ENCODE measurements at regions not wholly inside any gene's neighbourhood (a gene's known extent, or its start where the extent isn't known, plus 50 kb on each side); places are given as distances from the start of the nearest gene placed in this dataset.
"Not testable (repeated sequence)": the region's sequence is repeated elsewhere in the genome, so short reads cannot be mapped to it uniquely, and the experiment has no call there.

DNA sequence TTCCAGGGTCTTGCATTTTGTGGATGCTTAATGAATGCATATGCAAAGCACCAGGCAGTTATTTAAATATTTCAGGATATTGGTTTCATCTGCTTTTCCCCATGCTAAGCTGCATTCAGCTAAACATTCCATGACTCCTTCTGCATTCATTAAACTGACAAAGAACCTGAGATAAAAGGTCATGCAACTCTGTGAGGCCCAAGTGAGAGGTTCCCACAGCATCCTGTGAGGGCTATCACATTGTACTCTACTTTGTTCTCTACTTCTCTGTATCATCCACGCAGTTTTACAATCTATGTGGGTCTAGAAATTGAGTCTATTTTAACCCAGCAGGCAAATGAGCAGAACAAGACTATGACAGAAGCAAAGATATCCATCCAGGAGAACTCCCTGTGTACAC is 86.4 kb upstream of the PRSS16 start:
- no peak for DNase-seq (ENCODE audit: low spot score)

DNA sequence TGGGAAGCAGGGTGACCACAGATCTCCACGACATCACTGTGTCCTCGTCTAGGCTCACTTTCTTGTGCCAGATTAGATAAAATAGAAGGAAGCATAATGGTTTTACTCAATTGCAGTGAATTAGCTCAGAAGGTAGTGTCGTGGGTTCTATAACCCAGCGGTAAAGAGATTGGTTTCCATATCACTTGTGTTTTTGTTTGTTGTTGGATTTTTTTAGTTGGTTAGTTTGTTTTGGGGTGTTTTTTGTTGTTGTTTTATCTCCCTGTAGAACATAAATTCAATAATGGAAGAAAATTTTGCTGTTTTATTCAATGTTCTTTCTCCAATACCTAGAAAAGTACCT is 85.9 kb upstream of the PRSS16 start:
- DNase-seq (ENCODE audit: low spot score): no peak

DNA sequence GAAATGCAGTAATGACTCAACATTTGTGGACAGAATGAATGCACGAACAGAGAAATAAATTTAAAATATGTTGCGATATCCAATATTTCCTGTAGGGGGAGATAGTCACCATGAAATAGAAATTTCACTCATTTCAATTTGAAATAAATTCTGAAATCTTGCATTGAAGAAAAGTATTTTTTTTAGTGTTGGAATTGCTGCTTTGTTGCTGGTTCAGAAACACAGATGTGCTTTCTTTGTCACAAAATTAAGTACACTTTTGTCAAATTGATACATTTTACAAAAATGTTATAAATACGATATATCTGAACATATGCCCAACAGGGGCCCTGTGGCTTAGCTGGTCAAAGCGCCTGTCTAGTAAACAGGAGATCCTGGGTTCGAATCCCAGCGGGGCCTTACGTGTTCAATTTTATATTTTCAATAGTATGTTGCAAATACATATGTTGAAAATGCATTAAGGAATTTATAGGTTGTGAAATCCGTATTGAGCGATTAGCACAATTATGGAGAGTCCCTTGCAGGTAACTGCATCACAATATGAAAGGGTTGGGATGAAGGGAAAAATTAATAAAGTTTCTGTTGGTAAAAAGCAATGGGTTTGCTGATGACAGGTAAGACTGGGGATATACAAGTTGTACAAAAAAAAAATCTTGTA is 85.4 kb upstream of the PRSS16 start:
- DNase-seq (ENCODE audit: low spot score): peak; percentile 52

DNA sequence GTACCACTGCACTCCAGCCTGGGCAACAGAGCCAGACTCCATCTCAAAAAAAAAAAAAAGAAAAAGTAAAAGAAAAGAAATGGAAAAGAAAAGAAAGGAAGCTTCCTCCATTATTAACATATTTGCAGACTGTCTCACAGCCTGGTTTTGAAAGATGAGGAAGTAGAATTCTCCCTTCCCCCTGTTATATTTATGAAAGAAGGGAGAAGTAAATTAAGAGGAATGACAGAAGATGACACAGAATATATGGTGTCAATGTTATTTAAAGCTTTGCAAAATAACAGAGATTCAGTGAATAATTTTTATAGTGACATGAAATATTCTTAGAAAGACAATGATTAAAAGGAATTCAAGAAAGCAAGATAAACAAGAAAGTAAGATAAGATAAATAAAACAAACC is 83.7 kb upstream of the PRSS16 start:
- DNase-seq (ENCODE audit: low spot score): no peak

DNA sequence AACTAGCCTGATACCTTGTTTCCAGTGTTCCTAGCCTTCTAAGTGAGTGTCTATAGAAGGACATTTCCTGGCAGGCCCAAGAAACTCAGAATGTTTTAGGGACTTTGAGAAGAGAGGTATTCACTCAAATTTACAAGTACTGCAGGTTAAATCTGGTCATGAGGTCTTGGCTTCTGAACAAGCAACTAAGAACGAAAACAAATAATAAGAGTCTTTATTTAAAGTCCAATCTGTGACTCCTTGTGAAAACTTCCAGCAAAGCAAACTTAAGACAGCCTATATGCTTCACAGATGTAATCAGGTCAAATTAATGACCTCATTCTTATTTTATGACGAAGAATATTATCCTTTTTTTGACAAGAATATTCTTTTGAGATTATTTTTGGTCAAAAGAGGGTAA is 79.4 kb upstream of the PRSS16 start:
- DNase-seq (ENCODE audit: low spot score): no peak

DNA sequence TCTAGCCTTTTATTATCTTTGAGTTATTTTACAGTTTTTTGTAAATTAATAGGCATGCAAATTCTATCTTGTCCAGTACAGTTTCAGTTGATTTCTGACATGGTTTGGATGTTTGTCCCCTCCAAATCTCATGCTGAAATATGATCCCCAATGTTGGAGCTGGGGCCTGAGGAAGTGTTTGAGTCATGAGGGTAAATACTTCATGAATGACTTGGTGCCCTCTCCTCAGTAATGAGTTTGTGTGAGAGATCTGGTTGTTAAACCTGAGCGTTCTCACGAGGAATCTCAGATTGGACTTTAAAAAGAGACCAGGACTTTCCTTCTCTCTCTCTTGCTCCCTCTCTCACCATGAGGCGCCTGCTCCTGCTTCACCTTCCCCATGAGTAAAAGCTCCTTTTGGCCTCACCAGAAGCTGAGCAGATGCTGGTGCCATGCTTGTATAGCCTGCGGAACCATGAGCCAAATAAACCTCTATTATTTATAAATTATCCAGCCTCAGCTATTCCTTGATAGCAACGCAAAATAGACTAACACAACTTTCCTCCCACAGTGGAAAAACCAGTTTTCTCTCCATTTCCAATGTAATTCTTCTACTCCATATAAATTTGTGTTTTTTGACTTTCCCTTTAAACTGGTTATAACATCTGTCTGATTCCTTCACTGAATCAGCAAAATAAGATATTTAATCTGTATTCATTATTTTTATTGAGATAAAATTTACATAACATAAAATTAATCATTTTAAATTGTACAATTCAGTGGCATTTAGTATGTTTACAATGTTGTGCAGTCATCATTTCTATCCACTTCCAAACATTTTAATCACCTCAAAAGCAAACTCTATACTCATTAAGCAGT is 78.7 kb upstream of the PRSS16 start:
- no peak for DNase-seq (ENCODE audit: low spot score)

DNA sequence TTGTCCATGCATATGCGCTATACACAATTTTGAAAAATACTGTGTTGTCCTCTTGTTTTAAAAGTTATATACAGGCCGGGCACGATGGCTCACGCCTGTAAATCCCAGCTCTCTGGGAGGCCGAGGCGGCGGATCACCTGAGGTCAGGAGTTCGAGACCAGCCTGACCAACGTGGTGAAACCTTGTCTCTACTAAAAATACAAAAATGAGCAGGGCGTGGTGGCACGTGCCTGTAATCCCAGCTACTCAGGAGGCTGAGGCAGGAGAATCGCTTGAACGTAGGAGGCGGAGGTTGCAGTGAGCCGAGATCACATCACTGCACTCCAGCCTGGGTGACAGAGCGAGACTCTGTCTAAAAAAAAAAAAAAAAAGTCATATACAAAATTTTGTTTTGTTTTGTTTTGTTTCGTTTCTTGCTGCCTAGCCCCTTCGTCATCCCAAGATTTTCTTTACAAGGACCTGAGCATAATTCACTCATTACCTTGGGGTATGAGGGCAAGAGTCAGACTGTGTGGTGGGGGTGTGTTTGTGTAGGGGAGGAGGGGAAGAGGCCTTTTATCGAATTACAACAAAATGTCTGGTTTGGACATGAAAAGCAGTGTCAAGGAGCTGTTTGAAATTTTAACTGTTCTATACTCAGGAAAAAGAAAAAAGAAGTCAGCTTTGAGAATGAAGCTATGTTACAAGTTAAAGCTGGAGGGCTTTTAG is 74.8 kb upstream of the PRSS16 start:
- DNase-seq (ENCODE audit: low spot score): not testable (repeated sequence)

DNA sequence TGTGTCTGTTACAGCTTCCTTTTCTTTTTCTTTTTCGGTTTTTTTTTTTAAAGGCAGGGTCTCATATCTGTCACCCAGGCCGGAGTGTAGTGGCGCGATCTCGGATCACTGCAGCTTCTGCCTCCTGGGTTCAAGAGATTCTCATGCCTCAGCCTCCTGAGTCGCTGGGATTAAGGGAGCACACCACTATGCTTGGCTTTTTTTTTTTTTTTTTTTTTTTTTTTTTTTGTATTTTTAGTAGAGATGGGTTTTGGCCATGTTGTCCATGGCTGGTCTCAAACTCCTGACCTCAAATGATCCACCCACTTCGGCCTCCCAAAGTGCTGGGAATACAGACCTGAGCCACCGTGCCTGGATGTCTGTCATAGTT is 74.3 kb upstream of the PRSS16 start:
- DNase-seq (ENCODE audit: low spot score): not testable (repeated sequence)

DNA sequence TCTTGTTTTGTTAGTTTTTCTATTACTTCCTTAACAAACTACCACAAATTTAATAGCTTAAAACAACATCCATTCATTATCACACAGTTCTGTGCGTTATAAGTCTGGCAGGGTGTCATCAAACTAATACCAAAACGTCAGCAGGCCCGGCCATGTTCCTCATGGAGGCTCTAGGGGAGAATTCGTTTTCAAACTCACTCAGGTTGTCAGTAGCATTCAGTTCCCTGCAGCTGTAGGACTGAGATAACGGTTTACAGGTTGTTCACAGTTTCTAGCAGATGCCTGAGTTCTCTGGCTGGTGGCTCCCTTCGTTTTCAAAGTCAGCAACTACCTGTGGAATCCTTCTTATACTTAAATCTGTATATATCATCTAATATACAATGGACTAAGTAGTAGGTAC is 72.5 kb upstream of the PRSS16 start:
- no peak for DNase-seq (ENCODE audit: low spot score)

DNA sequence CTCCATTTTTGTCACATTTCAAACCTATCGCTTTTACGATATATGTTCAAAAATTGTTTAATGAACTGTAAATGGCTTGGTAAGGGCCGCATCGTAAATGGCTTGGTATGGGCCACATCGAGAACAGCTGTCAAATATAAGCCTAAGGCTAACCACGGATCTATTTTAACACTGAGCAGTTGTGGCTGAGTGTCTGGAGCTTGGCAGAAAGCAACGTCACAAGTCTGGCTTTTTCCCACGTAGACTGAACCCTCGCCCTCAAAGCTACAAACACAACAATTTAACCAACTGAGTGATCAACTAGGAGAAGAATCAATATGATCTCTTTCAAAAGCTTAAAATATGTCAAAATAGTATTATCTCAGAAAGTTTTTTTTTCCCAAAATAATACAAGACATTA is 71.4 kb upstream of the PRSS16 start:
- DNase-seq (ENCODE audit: low spot score): no peak

DNA sequence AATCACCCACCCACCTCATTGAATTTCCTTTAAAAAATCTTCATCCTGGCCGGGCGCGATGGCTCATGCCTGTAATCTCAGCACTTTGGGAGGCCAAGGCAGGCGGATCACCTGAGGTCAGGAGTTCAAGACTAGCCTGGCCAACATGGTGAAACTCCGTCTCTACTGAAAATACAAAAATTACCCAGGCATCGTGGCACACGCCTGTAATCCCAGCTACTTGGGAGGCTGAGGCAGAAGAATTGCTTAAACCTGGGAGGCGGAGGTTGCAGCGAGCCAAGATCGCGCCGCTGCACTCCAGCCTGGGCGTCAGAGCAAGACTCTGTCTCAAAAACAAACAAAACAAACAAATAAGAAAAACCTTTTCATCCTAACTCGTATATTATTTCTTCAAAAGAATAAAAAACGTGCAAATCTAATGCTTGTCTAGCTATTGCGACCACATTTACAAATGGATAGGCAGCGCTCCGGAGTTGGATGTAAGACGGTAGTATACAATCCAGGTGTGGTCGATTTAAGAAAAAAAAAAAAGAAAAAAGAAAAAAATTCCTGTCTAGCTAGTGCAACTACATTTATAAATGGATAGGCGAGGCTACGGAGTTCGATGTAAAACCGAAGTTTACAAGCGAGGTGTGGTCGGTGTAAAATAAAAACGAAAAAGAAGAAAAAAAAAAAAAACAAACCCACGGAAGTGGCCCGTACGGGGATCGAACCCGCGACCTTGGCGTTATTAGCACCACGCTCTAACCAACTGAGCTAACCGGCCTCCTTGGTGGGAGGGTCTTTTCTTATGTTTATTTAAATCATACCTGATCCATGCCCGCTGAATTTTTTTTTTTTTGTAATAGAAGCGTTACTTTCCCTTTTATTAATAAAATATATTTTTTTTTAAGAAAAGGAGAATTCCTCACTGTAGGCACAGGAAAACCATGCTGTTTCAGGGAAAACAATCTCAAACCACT is 70.7 kb upstream of the PRSS16 start:
- DNase-seq (ENCODE audit: low spot score): peak; percentile 48

DNA sequence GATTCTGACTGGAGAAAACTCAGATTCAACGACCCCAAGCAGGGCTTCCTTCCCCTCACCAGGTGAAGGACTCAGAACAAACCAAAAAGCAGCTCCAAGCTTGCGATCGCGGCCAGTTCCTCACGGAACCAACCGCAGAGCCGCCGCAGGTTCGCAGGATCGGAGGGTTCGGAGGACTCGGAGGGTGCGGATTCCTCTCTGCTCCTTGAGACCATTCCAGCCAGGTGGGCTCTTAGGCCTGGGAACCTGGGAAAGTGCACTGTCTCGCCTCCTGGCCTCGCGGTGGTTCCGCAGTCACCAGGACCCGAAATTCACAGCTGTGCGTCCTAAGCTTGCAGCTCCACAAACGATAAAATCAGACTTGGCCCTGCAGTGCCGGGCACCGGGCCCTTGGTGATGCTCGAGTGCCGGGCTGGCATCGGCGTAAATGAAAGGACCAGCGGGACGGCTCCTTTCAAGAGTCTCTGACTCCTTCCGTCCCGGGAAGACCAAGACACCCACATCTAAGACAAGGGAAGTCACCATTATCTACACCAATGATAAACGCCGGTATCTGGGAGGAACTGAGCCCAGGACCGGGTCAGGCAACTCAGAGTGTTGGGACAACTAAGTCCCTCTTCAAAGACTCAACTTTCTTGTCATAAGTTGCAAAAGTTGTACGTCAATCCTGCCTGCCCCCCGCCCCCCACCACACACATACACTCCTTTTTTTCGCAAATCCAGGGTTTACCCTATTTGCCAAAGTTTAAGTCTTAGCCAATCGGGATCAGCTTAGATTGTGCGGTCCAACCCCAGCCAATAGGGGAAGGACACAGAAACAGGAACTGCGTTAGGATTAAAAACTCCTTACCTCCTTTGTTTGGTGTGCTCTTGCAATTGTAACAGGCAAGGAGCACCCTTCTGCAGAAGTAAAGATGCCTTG is 69.8 kb upstream of the PRSS16 start:
- DNase-seq (ENCODE audit: low spot score): peak; percentile 73

DNA sequence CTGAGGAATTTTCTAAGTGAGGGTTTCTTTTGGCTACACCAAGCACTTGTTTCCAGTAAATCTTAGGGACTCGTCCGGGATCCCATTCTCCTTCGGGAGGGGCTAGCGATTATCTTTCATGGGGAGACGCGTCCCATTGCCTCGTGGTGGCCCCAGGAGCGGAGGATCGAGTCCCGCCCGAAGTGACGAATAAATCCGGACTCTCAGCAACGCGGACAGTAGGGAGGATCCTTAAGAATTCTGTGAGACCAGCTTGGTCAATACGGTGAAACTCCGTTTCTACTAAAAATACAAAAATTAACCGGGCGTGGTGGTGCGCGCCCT is 69.1 kb upstream of the PRSS16 start:
- DNase-seq (ENCODE audit: low spot score): no peak

DNA sequence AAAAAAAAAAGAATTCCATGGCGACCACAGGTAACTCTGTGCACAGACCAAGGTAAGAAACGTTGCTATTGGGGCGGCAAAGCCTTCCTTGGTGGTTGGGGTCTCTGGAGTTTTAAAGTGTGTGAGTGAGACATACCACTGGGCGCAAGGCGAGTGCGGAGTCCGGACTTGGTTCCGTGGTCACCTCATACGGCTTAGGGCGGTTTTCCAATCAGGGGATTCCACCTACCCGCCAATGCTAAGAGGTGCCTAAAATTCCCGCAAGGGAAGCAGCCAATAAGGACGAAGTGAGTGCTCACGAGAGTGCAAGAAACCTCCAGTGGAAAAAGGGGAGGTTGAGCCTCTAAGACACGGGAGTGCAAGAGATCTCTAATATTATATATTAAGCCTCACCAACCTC is 68.6 kb upstream of the PRSS16 start:
- no peak for DNase-seq (ENCODE audit: low spot score)

DNA sequence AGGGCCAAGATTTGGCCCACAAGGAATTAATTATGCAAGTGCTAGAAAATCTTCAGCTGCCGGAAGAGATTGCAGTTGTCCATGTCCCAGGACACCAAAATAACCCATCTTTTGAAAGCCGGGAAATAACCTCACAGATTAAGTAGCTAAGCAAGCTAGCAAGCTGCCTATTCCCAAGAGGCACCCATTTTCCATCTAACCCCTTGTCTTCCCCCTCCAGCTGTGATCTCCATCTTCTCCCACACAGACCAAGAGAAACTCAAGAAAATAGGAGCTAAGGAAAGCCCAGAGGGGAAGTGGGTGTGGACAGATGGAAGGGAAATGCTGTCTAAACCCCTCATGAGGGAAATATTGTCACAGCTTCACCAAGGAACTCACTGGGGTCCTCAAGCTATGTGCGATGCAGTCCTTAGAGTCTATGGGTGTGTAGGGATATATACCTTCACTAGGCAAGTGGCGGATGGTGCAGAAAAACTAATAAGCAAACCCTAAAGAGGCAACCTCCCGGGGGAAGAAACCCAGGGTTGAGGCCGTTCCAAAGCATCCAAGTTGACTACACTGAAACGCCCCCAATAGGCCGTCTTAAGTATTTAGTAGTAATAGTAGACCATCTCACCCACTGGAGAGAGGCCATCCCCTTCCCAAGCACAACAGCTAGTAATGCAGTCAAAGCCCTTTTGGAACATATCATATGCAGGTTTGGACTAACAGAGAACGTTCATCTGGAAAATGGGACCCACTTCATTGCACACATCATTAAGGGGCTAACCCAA is 64.3 kb upstream of the PRSS16 start:
- DNase-seq (ENCODE audit: low spot score): no peak

DNA sequence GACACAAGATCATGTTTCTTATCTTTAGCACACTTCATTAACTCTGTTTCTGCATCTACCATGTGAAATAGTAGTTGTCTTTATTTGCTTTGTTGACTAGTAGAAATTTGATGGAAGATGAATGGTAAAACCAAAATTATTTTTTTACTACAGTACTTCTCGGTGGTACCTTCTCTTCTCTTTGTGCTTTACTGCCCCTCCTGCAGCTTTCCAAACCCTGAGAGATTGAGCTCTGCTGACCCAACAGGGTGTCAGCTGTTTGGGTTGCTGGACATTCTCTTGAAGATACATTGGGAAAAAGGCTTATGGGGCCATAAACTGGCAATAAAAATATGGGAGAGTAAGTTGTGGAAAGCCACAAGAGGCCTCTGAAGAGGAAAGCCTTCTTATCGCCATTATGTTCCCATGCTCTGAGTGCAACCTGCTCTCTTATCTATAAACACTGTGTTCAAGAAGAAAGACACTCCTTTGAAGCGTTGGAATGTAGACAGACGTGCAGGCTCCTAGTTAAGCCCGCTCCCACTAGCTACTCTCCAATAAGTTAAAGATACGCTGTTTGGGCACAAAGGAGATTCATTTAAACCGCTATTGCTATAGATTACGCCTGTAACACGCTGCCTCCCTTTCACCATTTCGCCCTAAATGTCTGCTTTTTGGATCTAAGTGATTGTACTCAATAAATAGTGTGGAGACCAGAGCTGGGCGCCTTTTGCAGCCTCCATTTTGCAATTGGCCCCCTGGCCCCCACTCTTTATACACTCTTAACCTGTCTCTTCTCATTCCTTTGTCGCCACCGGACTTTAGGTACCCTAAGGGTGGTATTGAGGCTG is 60.1 kb upstream of the PRSS16 start:
- no peak for DNase-seq (ENCODE audit: low spot score)

DNA sequence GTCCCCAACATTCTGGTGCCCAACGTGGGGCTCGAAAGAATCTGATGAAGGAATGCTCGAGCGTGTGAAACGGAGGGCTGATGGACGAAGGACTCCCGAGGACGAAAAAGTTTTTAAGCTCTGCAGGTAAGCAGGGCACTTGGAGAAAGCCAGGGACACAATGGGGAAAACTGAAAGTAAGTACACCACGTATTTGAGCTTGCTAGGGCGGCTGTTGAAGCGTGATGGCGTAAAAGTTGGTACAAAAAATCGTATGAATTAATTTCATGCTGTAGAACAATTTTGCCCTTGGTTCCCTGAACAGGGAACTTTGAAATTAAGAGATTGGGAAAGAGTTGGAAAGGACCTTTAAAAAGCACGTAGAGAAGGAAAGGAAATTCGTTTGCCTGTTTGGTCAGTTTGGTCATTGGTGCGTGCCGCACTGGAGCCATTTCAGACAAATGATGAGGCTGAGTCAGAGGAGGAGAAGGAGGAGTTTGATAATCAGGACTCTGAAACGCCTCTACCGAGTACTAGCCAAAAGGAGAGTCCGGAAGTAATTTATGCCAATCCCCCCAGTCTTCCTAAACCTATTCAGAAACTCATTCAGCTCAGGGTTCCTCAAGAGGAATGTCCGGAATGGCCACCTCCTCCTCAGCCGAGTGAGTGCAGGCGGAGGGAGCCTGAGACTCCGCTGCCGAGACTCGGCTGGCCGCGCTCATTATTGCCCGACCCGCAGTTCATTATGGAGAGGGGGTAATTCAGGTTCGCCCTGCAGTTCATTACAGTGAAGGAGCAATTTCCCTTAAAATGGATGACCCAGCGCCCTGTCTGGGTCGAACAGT is 59.2 kb upstream of the PRSS16 start:
- DNase-seq (ENCODE audit: low spot score): peak; percentile 16

DNA sequence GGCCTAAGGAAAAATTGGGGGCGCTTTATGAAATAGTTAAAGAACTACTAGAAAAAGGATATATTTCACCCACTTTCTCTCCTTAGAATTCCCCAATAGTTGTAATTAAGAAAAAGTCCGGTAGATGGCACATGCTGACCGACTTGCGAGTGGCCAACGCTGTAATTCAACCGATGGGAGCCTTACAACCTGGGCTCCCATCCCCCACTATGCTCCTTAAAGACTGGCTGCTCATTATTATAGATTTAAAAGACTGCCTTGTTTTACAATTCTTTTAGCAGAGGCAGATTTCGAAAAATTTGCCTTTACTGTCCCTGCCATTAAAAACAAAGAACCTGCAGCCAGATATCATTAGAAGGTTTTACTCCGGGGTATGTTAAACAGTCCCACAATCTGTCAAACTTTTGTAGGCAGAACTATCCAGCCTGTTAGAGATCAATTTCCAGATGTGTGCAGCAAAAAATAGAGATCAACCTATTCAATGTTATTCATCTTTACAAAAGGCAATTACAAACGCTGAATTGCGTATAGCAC is 58.5 kb upstream of the PRSS16 start:
- DNase-seq (ENCODE audit: low spot score): peak; percentile 53
